SK-N-SH (cell line): ENCODE measurements at regions not wholly inside any gene's neighbourhood (a gene's known extent, or its start where the extent isn't known, plus 50 kb on each side); places are given as distances from the start of the nearest gene placed in this dataset.
A peak's percentile ranks its signal among the peaks of the same experiment; 100 is the strongest.
"Not testable (repeated sequence)": the region's sequence is repeated elsewhere in the genome, so short reads cannot be mapped to it uniquely, and the experiment has no call there.

Experiments
- CTCF ChIA-PET: fragments of 300-600, 350-600 bp; formaldehyde crosslinking; extraction: SDS; loops from one replicate; lab custom pipeline; 2021; lab: Yijun Ruan, JAX
- POLR2A ChIA-PET: fragments of 350-600 bp; sonication (Branson Sonifier 250); formaldehyde crosslinking; extraction: SDS; loops from one replicate; lab custom pipeline; 2020; ENCODE audit warnings: antibody characterized with exemption, inconsistent platforms; lab: Yijun Ruan, JAX
- DNase-seq: peaks from one replicate; pipeline ENCODE4 v3.0.0; 2012
- H2AFZ ChIP-seq: fragments of 200-600 bp; sonication (generic); 2 replicates; pipeline ENCODE4 v1.8.1; 2016; ENCODE audit warnings: antibody characterized with exemption, mild to moderate bottlenecking, low read depth
- H3F3A ChIP-seq: fragments of 200-600 bp; sonication (generic); replicated peaks from 2 replicates; pipeline ENCODE3; 2016; ENCODE audit warnings: antibody characterized with exemption, mild to moderate bottlenecking; ENCODE audit not compliant: insufficient read depth
- H3K27ac ChIP-seq, 2 experiments: fragments of 200-500 bp in 1 of 2; fragments of 200-600 bp in 1 of 2; sonication (Bioruptor generic) in 1 of 2; sonication (generic), shearing (Covaris generic) in 1 of 2; 2 replicates each; pipeline versions ENCODE4 v1.5.1 to v1.6.1; 2014 to 2016; ENCODE audit warnings: low read depth in 2 of 2, inconsistent platforms in 1 of 2, low read length in 1 of 2, mild to moderate bottlenecking in 1 of 2, mixed read lengths in 1 of 2
- H3K27me3 ChIP-seq: fragments of 200-600 bp; sonication (generic), shearing (Covaris generic); 2 replicates; pipeline ENCODE4 v1.6.1; 2016; ENCODE audit warnings: mixed run types; ENCODE audit not compliant: insufficient read depth
- H3K36me3 ChIP-seq, 2 experiments: fragments of 200-500 bp in 1 of 2; fragments of 200-600 bp in 1 of 2; sonication (Bioruptor generic) in 1 of 2; sonication (generic) in 1 of 2; replicated peaks in 1 of 2; 2 replicates each; pipeline versions ENCODE3 to v1.5.1; 2014 to 2016; ENCODE audit warnings: low read length in 1 of 2, mild to moderate bottlenecking in 1 of 2; ENCODE audit not compliant: insufficient read depth in 2 of 2, control insufficient read depth in 1 of 2
- H3K4me1 ChIP-seq, 2 experiments: fragments of 200-500 bp in 1 of 2; fragments of 200-600 bp in 1 of 2; sonication (Bioruptor generic) in 1 of 2; sonication (generic), shearing (Covaris generic) in 1 of 2; 2 replicates each; pipeline versions ENCODE4 v1.5.1 to v1.6.1; 2014 to 2016; ENCODE audit warnings: low read depth in 1 of 2, low read length in 1 of 2, mixed run types in 1 of 2; ENCODE audit not compliant: insufficient read depth in 2 of 2, control insufficient read depth in 1 of 2
- H3K4me2 ChIP-seq: fragments of 200-600 bp; sonication (generic), shearing (Covaris generic); 2 replicates; pipeline ENCODE4 v1.6.1; 2017; ENCODE audit warnings: mixed run types
- H3K4me3 ChIP-seq, 2 experiments: fragments of 200-500 bp in 1 of 2; fragments of 200-600 bp in 1 of 2; sonication (Bioruptor generic) in 1 of 2; sonication (generic), shearing (Covaris generic) in 1 of 2; 2 replicates each; pipeline versions ENCODE4 v1.5.1 to v1.8.1; 2014 to 2016; ENCODE audit warnings: low read depth in 2 of 2, inconsistent platforms in 1 of 2, low read length in 1 of 2, mild to moderate bottlenecking in 1 of 2, mixed read lengths in 1 of 2, moderate library complexity in 1 of 2
- H3K79me2 ChIP-seq: fragments of 200-600 bp; sonication (generic); 2 replicates; pipeline ENCODE4 v1.8.1; 2017; ENCODE audit warnings: mild to moderate bottlenecking; ENCODE audit not compliant: insufficient read depth
- H3K9ac ChIP-seq: fragments of 200-600 bp; sonication (generic); 2 replicates; pipeline ENCODE4 v1.6.1; 2017; ENCODE audit warnings: mixed run types
- H3K9me2 ChIP-seq: fragments of 200-600 bp; sonication (generic); 2 replicates; pipeline ENCODE4 v1.6.1; 2017; ENCODE audit warnings: mixed run types
- H3K9me3 ChIP-seq: fragments of 200-600 bp; sonication (generic); 2 replicates; pipeline ENCODE4 v1.6.1; 2017; ENCODE audit warnings: mixed run types, mild to moderate bottlenecking, moderate library complexity
- H4K20me1 ChIP-seq: fragments of 200-600 bp; sonication (generic); 2 replicates; pipeline ENCODE4 v1.6.1; 2017; ENCODE audit warnings: mild to moderate bottlenecking, mixed run types; ENCODE audit not compliant: insufficient read depth
- FOXJ3 ChIP-seq: sonication (generic); formaldehyde crosslinking; IDR thresholded peaks from 2 replicates; pipeline ENCODE4 v1.5.1; 2020; ENCODE audit warnings: mild to moderate bottlenecking, missing genetic modification reagents
- GABPA ChIP-seq: IDR thresholded peaks from 2 replicates; pipeline ENCODE4 v1.4.0; 2012; ENCODE audit warnings: low read depth, mild to moderate bottlenecking
- GATA2 ChIP-seq: sonication (generic); formaldehyde crosslinking; IDR thresholded peaks from 2 replicates; pipeline ENCODE4 v1.5.0; 2020; ENCODE audit warnings: mild to moderate bottlenecking, missing genetic modification reagents
- MAX ChIP-seq: IDR thresholded peaks from 2 replicates; pipeline ENCODE4 v1.4.0; 2012; ENCODE audit warnings: low read depth
- POLR2AphosphoS5 ChIP-seq: IDR thresholded peaks from 2 replicates; pipeline ENCODE4 v1.6.1; 2012; ENCODE audit warnings: low read depth, low read length
- TAF1 ChIP-seq: IDR thresholded peaks from 2 replicates; pipeline ENCODE4 v1.6.1; 2012; ENCODE audit warnings: low read depth, mild to moderate bottlenecking, low read length, moderate library complexity, borderline replicate concordance
- USF1 ChIP-seq: IDR thresholded peaks from 2 replicates; pipeline ENCODE4 v1.4.0; 2012; ENCODE audit warnings: low read depth, borderline replicate concordance
- WGBS: methylation state at CpG from one replicate; pipeline ENCODE4 v1.1.6; 2017; ENCODE audit warnings: low lambda C conversion rate; 5-methylcytosine and 5-hydroxymethylcytosine counted together

- no peaks in the 10 kb centered on the region for H3K9me3 ChIP-seq
- no peaks in the 10 kb centered on the region for H4K20me1 ChIP-seq
- H3K9ac ChIP-seq, result no peak overlapping the region
- H3F3A ChIP-seq, result no peaks in the 10 kb centered on the region
- no peak overlapping the region; the same call in 1 of the 2 replicates for H2AFZ ChIP-seq
- DNase-seq, result no peak
- H3K36me3 ChIP-seq, result no peaks in the 10 kb centered on the region
- CTCF ChIA-PET, result no interaction called here
- H3K27me3 ChIP-seq, result no peaks in the 10 kb centered on the region
- WGBS, result 85% methylated on average over 11 of the region's 11 CpGs
- H3K79me2 ChIP-seq, result no peaks in the 10 kb centered on the region
- no peaks in the 10 kb centered on the region for H3K9me2 ChIP-seq
- H3K4me2 ChIP-seq, result peak overlapping the region; percentile 20; the same call in 1 of the 2 replicates
- H3K27ac ChIP-seq, result no peak overlapping the region
- POLR2A ChIA-PET, result no interaction called here
- no peak overlapping the region for H3K4me3 ChIP-seq
- TF ChIP-seq FOXJ3, result no peak
- no peak for TF ChIP-seq TAF1
- TF ChIP-seq POLR2AphosphoS5, result no peak
- no peak for TF ChIP-seq USF1
- TF ChIP-seq MAX, result no peak
- peaks cover 0 to 3% of the 10 kb centered on the region in 2 experiments; a peak in 1 of 4 replicates for H3K4me1 ChIP-seq
These were observed 69.7 kb upstream of the C1QTNF9B start for GRCh38 chr13:23966691-23967615.

GRCh38 chr13:23967792-23968191, 70.5 kb upstream of the C1QTNF9B start:
- H3K9me3 ChIP-seq, H3K4me1 ChIP-seq, DNase-seq, H3F3A ChIP-seq, H3K4me2 ChIP-seq, H3K9ac ChIP-seq, H4K20me1 ChIP-seq, H3K36me3 ChIP-seq, CTCF ChIA-PET, H3K79me2 ChIP-seq, H3K27me3 ChIP-seq, H3K9me2 ChIP-seq, H2AFZ ChIP-seq, H3K27ac ChIP-seq, POLR2A ChIA-PET, H3K4me3 ChIP-seq: not testable (repeated sequence)
- 89% methylated on average over 3 of the region's 3 CpGs for WGBS

GRCh38 chr13:23969647-23970046, 72.3 kb upstream of the C1QTNF9B start:
- POLR2A ChIA-PET, result no interaction called here
- Histone ChIP-seq H3K4me2 (no peak overlapping the region), H3K27ac (no peak overlapping the region), H2AFZ (no peak overlapping the region), H3K79me2 (no peaks in the 10 kb centered on the region), H3K9me2 (no peaks in the 10 kb centered on the region), H3K27me3 (no peaks in the 10 kb centered on the region), H3K9ac (no peak overlapping the region), H3K9me3 (no peaks in the 10 kb centered on the region), H4K20me1 (no peaks in the 10 kb centered on the region), H3K4me1 (peaks cover 0 to 3% of the 10 kb centered on the region in 2 experiments; a peak in 1 of 4 replicates), H3K4me3 (no peak overlapping the region), H3F3A (no peaks in the 10 kb centered on the region), H3K36me3 (no peaks in the 10 kb centered on the region)
- no peak for TF ChIP-seq GATA2 (CRISPR knock-in tag)
- no peak for TF ChIP-seq GABPA
- CTCF ChIA-PET, result interaction anchor here (1.7 kb wide), 1 partner anchor 9 kb away, joined by 8 read pairs; no protein-coding TSS in a partner anchor
- WGBS, result 59% methylated on average over 4 of the region's 4 CpGs
- DNase-seq, result no peak
